GM23338 (cell line): ENCODE measurements at regions not wholly inside any gene's neighbourhood (a gene's known extent, or its start where the extent isn't known, plus 50 kb on each side); places are given as distances from the start of the nearest gene placed in this dataset.
"Not testable (repeated sequence)": the region's sequence is repeated elsewhere in the genome, so short reads cannot be mapped to it uniquely, and the experiment has no call there.

Experiments used
- CREB1 ChIP-seq: fragments of 250-450 bp; sonication (Bioruptor Pico); IDR thresholded peaks from 2 replicates; pipeline ENCODE4 v1.5.0; 2020; ENCODE audit warnings: low read depth, mild to moderate bottlenecking, moderate library complexity
- EZH2 ChIP-seq: fragments of 200-600 bp; sonication (generic); IDR thresholded peaks from one replicate; pipeline ENCODE4 v1.8.0; 2017; ENCODE audit warnings: antibody characterized with exemption, mild to moderate bottlenecking, low read depth; ENCODE audit not compliant: unreplicated experiment
- EZH2phosphoT487 ChIP-seq: fragments of 200-600 bp; sonication (generic); IDR thresholded peaks from one replicate; pipeline ENCODE4 v1.8.1; 2018; ENCODE audit warnings: antibody characterized with exemption; ENCODE audit not compliant: unreplicated experiment
- JUNB ChIP-seq: IDR thresholded peaks from one replicate; pipeline ENCODE4 v1.6.1; 2016; ENCODE audit warnings: antibody characterized with exemption; ENCODE audit not compliant: unreplicated experiment
- POLR2AphosphoS5 ChIP-seq: IDR thresholded peaks from 2 replicates; pipeline ENCODE4 v1.6.1; 2016; ENCODE audit warnings: antibody characterized with exemption, low read depth
- TF ChIP-seq, protein P1 (sequence below), 2 experiments: fragments of 200-600 bp in 1 of 2; sonication (generic) in 1 of 2; conservative IDR thresholded peaks; 2 replicates each; pipeline versions ENCODE4 v1.5.1 to v1.6.1; 2016 to 2017; ENCODE audit warnings: antibody characterized with exemption in 2 of 2, low read depth in 2 of 2, mild to moderate bottlenecking in 2 of 2, moderate library complexity in 1 of 2

DNA sequence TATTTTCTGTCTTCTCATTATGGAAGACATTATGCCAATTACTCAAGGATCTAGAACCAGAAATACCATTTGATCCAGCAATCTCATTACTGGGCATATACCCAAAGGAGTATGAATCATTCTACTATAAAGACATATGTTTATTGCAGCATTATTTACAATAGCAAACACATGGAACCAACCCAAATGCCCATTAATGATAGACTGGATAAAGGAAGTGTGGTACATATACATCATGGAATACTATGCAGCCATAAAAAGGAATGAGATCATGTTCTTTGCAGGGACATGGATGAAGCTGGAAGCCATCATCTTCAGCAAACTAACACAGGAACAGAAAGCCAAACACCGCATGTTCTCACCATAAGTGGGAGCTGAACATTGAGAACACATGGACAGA lies 161.8 kb upstream of the DAAM1 start:
- TF ChIP-seq POLR2AphosphoS5, EZH2phosphoT487, EZH2, JUNB, CREB1: not testable (repeated sequence)
- TF ChIP-seq, protein P1, sequence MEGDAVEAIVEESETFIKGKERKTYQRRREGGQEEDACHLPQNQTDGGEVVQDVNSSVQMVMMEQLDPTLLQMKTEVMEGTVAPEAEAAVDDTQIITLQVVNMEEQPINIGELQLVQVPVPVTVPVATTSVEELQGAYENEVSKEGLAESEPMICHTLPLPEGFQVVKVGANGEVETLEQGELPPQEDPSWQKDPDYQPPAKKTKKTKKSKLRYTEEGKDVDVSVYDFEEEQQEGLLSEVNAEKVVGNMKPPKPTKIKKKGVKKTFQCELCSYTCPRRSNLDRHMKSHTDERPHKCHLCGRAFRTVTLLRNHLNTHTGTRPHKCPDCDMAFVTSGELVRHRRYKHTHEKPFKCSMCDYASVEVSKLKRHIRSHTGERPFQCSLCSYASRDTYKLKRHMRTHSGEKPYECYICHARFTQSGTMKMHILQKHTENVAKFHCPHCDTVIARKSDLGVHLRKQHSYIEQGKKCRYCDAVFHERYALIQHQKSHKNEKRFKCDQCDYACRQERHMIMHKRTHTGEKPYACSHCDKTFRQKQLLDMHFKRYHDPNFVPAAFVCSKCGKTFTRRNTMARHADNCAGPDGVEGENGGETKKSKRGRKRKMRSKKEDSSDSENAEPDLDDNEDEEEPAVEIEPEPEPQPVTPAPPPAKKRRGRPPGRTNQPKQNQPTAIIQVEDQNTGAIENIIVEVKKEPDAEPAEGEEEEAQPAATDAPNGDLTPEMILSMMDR (conservative IDR thresholded peaks at IDR 0.05; ENCODE audit: low read depth in 2 of 2): not testable (repeated sequence)
